Smooth muscle cell of the brain vasculature (primary cell): ENCODE measurements at regions not wholly inside any gene's neighbourhood (a gene's known extent, or its start where the extent isn't known, plus 50 kb on each side); places are given as distances from the start of the nearest gene placed in this dataset.

ENCODE experiments used
- DNase-seq: peaks from one replicate; pipeline ENCODE4 v3.0.0-alpha.2; 2012; ENCODE audit warnings: low read depth, low spot score

GRCh38 chr10:78934994-78935602 lies 133.7 kb upstream of the ZMIZ1 start:
- DNase-seq = no peak

GRCh38 chr10:78935697-78936407 lies 132.9 kb upstream of the ZMIZ1 start:
- no peak for DNase-seq

- no peak for DNase-seq
These were observed 132.1 kb upstream of the ZMIZ1 start for GRCh38 chr10:78936412-78937342.

- no peak for DNase-seq
These were observed 131.4 kb upstream of the ZMIZ1 start for GRCh38 chr10:78937393-78937792.

- no peak for DNase-seq
These were observed 130.7 kb upstream of the ZMIZ1 start for GRCh38 chr10:78937800-78938694.

GRCh38 chr10:78938695-78939672 lies 129.8 kb upstream of the ZMIZ1 start:
- DNase-seq = no peak

- DNase-seq = no peak
These were observed 126.7 kb upstream of the ZMIZ1 start for GRCh38 chr10:78942091-78942501.

- peak; percentile 92 for DNase-seq
These were observed 123.9 kb upstream of the ZMIZ1 start for GRCh38 chr10:78944723-78945312.

- no peak for DNase-seq
These were observed 122.9 kb upstream of the ZMIZ1 start for GRCh38 chr10:78945838-78946237.

- DNase-seq = no peak
These were observed 121.5 kb upstream of the ZMIZ1 start for GRCh38 chr10:78947226-78947625.

GRCh38 chr10:78947733-78948132 lies 121.0 kb upstream of the ZMIZ1 start:
- DNase-seq = no peak

GRCh38 chr10:78948621-78949030 lies 120.1 kb upstream of the ZMIZ1 start:
- DNase-seq = no peak

GRCh38 chr10:78950656-78951587 lies 117.8 kb upstream of the ZMIZ1 start:
- DNase-seq = no peak

- no peak for DNase-seq
These were observed 116.7 kb upstream of the ZMIZ1 start for GRCh38 chr10:78952030-78952429.

GRCh38 chr10:78952686-78953085 lies 116.1 kb upstream of the ZMIZ1 start:
- no peak for DNase-seq

- no peak for DNase-seq
These were observed 115.5 kb upstream of the ZMIZ1 start for GRCh38 chr10:78953113-78953798.

- no peak for DNase-seq
These were observed 114.9 kb upstream of the ZMIZ1 start for GRCh38 chr10:78953799-78954297.

GRCh38 chr10:78954689-78955088 lies 114.1 kb upstream of the ZMIZ1 start:
- no peak for DNase-seq
